T1000 (cell line): ENCODE measurements at regions not wholly inside any gene's neighbourhood (a gene's known extent, or its start where the extent isn't known, plus 50 kb on each side); places are given as distances from the start of the nearest gene placed in this dataset.

Source experiments
- DNase-seq: peaks from one replicate; lab custom pipeline; 2025; ENCODE audit warnings: mixed read lengths; lab: John Stamatoyannopoulos, UW

GRCh38 chr17:70797166-70797565 is 627.8 kb downstream of the KCNJ2 start:
- DNase-seq: no peak

DNA sequence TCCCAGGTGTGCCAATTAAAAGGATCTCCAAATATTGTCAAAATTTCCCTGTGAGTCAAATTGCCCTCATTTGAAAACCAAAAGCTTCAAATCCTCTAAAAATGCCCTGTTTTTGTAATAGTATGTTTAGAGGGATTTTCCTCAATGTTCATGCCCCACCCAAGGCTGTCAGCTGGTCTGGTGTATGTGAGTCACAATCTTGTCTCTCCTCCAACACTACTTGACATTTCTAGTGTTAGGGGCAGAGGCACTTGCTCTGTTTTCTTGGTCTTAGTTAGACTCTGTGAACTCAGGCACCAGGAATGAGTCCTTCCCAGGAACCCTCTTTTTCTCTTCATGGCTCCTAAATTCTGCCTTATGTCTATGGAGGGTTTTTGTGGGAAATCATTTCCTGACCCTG is 634.8 kb downstream of the KCNJ2 start:
- DNase-seq: no peak

- no peak for DNase-seq
Observed at GRCh38 chr17:70808596-70808995, 639.3 kb downstream of the KCNJ2 start.

DNA sequence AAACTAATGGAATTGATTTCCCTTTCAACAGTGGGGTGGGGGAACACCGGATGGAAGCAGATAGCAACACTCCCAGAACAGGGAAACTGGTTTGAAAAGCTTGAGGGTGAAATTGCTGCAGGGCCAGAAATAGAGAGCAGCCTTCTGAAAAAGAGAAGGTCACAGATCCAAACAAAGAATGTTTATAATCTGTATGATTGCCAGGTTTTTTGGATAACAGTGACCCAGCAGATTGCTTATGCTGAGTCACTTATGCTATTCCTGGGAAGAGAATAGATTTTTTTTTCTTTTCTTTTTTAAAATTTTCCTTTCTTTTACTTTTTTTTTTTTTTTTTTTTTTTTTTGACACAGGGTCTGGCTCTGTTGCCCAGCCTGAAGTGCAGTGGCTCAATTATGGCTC is 641.3 kb downstream of the KCNJ2 start:
- no peak for DNase-seq

DNA sequence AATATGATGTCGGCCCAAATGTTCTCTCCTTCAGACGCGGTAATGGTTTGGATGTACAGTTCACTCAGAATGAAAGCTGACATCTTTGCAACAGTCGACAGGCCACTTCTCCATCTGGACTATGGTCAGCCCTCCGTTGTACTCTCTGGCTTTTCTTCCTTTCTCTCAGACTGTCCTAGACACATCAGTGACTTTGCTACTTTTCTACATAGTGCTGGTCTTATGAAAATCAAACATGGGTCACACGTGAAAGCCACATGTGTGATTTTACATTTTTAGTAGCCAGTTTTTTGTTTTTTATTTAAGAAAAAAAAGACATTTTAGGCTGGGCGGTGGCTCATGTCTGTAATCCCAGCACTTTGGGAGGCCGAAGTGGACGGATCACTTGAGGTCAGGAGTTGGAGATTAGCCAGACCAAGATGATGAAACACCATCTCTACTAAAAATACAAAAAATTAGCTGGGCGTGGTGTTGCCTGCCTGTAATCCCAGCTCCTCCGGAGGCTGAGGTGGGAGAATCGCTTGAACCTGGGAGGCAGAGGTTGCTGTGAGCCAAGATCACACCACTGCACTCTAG is 644.1 kb downstream of the KCNJ2 start:
- no peak for DNase-seq

DNA sequence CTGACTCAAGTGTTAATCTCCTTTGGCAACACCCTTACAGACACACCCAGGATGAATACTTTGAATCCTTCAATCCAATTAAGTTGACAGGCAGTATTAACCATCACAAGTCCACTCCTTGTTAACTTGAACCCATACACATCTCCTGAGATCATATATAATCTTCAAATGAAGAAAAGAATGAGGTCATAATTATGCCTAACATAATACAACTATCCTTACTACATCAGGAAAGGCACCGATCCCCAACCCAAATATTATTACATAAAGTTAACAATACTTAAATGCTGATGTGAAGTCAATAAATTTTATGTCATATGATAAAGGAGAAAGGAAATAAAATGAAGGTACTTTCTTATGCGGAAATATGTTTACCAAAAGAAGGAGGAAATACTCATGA is 649.9 kb downstream of the KCNJ2 start:
- DNase-seq: no peak

GRCh38 chr17:70820276-70820675 is 650.9 kb downstream of the KCNJ2 start:
- DNase-seq: no peak

DNA sequence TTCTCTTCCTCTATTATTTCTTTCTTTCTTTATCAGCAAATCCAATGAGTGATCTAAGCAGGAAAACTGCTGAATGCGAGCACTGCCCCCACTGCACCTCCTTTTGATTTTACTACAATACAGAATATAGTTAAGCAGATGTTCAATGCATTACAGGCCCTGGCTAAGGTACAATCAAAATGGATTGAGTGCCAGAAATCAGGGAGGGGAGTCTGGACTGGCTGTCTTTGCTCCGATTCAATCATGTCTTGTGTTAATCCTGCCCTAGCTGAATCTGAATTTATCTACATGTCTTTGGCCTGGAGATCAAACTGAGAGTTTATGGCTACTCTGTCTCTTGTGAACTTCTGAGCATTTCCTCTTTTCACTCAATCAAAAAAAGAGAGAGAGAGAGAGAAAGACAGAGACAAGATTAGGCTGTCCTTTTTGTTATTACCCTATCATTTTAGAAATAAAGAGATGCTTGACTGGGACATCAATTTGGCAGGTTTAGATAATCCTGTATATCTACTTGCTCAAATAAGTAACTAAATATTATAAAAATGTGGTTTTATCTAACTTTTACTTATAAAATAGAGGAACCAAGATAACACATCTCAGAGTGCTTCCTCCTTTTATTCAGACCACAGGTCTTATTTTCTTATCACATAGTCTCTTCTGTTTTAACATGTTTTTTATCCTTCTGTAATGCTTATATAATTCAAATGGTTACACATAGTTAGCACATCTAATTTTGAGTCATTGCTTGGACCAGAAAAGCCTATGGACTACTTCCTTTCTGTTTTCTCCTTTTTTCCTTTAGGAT is 656.2 kb downstream of the KCNJ2 start:
- no peak for DNase-seq

GRCh38 chr17:70829876-70830275 is 660.5 kb downstream of the KCNJ2 start:
- no peak for DNase-seq

DNA sequence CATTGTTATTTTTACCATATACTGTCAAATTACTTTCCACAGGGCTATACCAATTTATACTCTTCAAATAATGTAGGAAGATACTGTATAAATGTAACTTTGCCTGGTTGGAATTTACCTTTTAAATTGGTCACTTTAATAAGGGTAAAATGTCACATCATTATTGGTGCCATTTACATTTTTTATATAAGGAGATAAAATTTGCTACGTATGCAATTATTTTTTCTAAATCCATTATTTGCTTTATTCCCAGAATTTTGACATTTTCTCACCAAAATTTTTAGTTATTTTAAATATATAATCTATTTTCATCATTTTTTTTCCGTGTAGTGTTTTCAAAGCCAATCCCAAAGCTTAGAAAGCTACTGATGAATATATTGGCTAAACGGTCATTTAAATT is 664.7 kb downstream of the KCNJ2 start:
- DNase-seq: no peak

- no peak for DNase-seq
Observed at GRCh38 chr17:70848785-70849184, 679.5 kb downstream of the KCNJ2 start.

- no peak for DNase-seq
Observed at GRCh38 chr17:70855401-70856054, 686.2 kb downstream of the KCNJ2 start.

DNA sequence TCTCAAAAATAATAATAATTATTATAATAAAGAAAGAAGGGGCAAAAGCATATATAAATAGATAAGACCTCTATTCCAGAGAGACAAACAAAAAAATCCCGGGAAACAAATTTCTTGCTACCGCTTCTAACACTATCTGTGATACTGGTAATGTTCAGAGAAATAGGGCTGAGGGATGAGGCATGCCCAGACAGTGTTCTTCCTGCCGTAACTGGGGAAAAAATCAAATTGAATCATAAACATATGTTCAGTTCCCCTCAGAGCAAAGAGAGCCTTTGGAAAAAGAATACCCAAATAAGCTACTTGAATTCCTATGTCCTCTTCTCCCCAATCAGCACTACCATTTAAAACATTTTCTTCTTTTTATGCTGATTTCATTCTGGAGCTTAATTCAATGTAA is 688.0 kb downstream of the KCNJ2 start:
- DNase-seq: no peak

DNA sequence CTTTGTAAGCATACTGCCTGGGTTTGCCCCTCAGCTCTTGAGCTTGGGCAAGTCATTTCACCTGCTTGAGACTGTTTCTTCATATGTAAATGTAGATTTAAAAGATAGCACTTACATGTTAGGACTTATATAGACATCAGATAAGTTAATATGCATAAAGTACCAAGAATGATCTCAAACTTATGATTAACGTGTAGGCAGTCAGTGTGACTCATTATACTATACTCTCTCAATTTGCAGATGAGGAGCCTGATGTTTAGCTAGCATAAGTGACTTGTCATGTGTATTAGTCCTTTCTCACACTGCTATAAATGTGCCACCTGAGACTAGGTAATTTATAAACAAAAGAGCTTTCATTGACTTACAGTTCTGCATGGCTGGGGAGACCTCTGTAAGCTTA is 690.5 kb downstream of the KCNJ2 start:
- DNase-seq: no peak

DNA sequence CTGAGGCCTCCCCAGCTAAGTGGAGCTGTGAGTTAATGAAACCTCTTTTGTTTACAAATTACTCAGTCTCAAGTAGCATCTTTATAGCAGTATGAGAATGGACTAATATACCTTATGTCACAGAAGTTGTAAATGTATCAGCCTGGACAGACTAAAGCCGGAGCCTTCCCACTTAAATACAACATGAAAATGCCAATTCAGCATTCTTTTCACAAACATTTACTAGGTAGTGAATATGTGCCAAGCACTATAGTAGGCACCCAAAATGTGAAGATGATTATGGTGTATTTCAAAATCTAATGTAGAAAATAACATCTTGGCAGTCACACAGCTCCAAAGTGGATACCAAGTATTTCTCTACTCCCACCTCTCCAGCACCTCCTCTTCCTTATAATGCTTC is 693.0 kb downstream of the KCNJ2 start:
- DNase-seq: no peak

DNA sequence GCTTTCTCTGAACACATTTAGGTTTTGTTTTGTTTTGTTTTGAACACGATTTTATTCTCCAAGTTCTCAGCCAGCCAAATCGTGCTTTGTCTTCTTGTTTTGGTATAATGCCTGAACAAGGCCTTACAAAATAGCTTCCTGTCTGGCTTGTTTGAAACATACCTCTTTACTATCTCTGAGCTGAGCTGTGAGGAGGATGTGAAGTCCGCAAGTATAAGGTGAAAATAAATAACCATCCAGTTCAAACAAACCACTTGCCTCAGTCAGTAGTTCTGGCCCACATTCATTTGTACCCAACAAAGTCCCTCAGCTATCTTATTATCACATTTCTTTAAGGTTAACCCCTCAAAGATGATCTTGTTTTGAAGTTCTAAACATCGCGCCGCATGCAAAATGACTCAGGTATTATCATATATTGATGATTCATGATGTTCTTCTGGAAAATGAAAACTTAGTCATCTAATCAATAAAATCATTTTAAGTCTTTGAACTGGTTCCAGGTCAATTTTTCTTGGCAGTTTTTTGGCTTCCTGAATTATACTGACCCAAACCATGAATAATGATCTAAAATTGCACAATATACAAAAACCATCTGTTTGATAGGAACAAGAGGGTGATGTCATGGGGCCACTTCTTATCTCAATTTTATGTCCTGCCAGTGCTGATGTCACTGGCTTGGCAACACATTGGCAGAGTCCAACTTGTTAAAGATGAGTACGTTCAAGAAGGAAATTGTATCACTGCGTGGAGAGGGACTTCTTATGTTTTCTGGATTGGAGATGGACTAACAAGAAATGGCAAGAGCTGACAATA is 694.3 kb downstream of the KCNJ2 start:
- DNase-seq: no peak

DNA sequence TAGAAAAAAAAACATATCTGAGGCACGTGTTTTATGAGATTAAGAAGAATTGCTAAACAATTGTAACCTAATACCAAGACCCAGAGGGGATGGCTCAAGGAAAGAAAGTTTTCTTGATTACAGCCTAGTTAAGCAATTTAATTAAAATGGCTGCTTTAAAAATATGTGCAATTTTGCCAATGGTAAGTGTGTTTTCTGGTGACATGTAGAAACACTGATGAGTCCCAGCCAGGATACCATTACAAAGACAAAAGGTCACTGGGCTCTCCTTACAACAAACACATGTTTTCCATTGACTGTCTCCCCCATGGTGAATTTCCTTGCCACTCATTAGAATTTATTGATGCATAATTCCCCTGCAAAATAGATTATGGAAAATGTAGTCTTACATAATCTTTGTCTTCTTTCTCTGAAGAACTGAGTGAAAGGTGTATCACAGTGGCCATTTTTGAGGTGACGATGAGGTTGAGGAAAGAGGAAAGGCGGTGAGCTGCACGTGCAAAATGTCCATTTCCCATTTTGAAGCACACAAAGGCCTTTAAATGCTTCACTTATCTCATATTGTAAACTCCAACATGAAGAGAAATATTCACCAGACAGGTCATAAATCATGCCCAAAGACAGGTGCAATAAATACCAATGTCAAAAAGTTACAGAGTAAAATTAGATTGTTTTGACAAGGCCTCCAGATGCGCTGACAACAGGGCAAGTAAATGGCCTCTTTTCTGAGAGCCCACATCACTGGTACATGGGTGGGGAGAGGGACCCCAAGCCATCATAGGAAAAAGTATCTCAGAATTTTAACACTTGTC is 696.9 kb downstream of the KCNJ2 start:
- DNase-seq: no peak

GRCh38 chr17:70868149-70868548 is 698.8 kb downstream of the KCNJ2 start:
- no peak for DNase-seq

DNA sequence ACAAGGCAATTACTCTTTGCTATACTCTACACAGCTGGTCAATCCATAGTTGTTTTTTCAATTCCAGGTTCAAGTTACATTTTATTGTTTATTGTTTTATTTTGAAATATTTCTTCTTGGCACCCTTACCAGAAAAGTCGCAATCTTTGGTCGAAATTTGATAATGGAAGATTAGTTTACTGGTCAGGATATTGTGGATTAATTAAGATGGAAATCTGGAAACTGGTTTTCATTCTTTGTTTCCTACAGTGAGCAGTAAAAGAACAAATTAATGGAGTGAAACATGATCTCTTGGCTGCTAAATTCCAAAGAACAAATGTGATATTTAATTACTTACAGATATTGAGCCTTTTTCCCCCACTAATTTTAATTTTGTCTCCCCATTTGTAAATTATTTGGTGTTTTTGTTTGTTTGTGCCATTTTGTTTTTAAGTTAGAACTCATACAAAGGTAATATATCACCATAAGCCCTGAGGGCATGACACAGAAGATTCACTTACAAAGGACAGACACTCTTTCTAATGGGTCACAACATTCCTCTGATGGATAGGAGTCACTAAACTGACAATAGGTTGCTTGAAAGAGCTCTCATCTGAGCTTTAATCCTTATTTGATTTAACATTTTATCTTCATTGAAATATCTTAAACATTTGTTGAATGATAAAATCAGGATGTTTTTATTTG is 700.2 kb downstream of the KCNJ2 start:
- no peak for DNase-seq

GRCh38 chr17:70871180-70871818 is 702.0 kb downstream of the KCNJ2 start:
- DNase-seq: no peak

DNA sequence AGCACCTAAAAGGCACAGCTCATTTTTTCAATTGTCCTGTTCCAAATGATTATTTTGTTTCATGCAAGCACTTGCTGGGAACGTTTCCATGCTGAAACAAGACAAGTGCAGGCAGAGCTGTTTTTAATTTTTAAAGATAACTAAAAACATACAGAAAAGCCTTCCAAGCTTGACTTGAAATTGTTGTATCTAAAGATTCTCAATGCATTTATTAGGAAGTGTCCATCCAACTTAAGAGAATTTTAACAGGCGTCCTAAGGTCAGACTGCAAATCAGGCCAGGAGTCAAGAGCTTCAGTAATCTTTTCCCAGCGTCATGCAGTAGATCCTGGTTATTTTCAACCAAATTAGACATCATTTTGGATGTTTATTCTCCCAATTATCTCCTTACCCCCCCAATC is 702.8 kb downstream of the KCNJ2 start:
- DNase-seq: no peak
